ENCODE measurements at regions not wholly inside any gene's neighbourhood (a gene's known extent, or its start where the extent isn't known, plus 50 kb on each side); places are given as distances from the start of the nearest gene placed in this dataset.

- TF ChIP-seq SP1 (IDR thresholded peaks at IDR 0.05) (no peak), NFRKB (IDR thresholded peaks at IDR 0.05) (no peak), FOXM1 (IDR thresholded peaks at IDR 0.05; ENCODE audit: borderline replicate concordance) (no peak), HDGF (IDR thresholded peaks at IDR 0.05; ENCODE audit: borderline replicate concordance) (no peak), ELF4 (IDR thresholded peaks at IDR 0.05) (no peak), BHLHE40 (IDR thresholded peaks at IDR 0.05; ENCODE audit: borderline replicate concordance) (no peak), FOXA1 (IDR thresholded peaks at IDR 0.05) (no peak), PKNOX1 (IDR thresholded peaks at IDR 0.05) (no peak), CTBP1 (IDR thresholded peaks at IDR 0.05; ENCODE audit: borderline replicate concordance) (no peak), TARDBP (IDR thresholded peaks at IDR 0.05) (no peak), ZNF384 (IDR thresholded peaks at IDR 0.05) (no peak), FOXK2 (IDR thresholded peaks at IDR 0.05) (no peak)
Measured at GRCh38 chr3:16670191-16670590, 65.0 kb upstream of the DAZL start.

Data from HEK293T (cell line).